Erythroblast (primary cell): ENCODE measurements at regions not wholly inside any gene's neighbourhood (a gene's known extent, or its start where the extent isn't known, plus 50 kb on each side); places are given as distances from the start of the nearest gene placed in this dataset.

Experiments used
- DNase-seq, 2 experiments: peaks; one replicate each; lab custom pipeline; 2025; lab: John Stamatoyannopoulos, UW
- GATA1 ChIP-seq: IDR thresholded peaks from 2 replicates; pipeline ENCODE4 v1.6.1; 2011; ENCODE audit warnings: low read depth, mild to moderate bottlenecking, control low read depth, low read length, moderate library complexity
- POLR2A ChIP-seq: IDR thresholded peaks from 2 replicates; pipeline ENCODE4 v1.6.1; 2011; ENCODE audit warnings: mild to moderate bottlenecking, low read length

GRCh38 chr2:451495-451894 lies 163.6 kb upstream of the ALKAL2 start:
- TF ChIP-seq POLR2A (no peak), GATA1 (no peak)
- no peak for DNase-seq

GRCh38 chr2:449246-450067 lies 161.6 kb upstream of the ALKAL2 start:
- DNase-seq = no peak

GRCh38 chr2:447902-448665 lies 160.2 kb upstream of the ALKAL2 start:
- TF ChIP-seq GATA1 (no peak), POLR2A (no peak)
- no peak for DNase-seq

More at GRCh38 chr2:449246-450067, 161.6 kb upstream of the ALKAL2 start:
- TF ChIP-seq POLR2A = no peak
- TF ChIP-seq GATA1 = no peak

GRCh38 chr2:446963-447530 lies 159.2 kb upstream of the ALKAL2 start:
- TF ChIP-seq POLR2A (no peak), GATA1 (no peak)
- no peak for DNase-seq

GRCh38 chr2:446303-446874 lies 158.5 kb upstream of the ALKAL2 start:
- TF ChIP-seq POLR2A = no peak
- TF ChIP-seq GATA1 = no peak
- no peak for DNase-seq

- no peak for DNase-seq
- TF ChIP-seq POLR2A = no peak
- no peak for TF ChIP-seq GATA1
These were observed 158.0 kb upstream of the ALKAL2 start for GRCh38 chr2:445896-446295.

GRCh38 chr2:444937-445884 lies 157.3 kb upstream of the ALKAL2 start:
- TF ChIP-seq POLR2A (no peak), GATA1 (no peak)
- no peak for DNase-seq

- no peak for DNase-seq
- TF ChIP-seq POLR2A = no peak
- TF ChIP-seq GATA1 = no peak
These were observed 155.8 kb upstream of the ALKAL2 start for GRCh38 chr2:443741-444140.

GRCh38 chr2:443216-443615 lies 155.3 kb upstream of the ALKAL2 start:
- DNase-seq = no peak
- no peak for TF ChIP-seq POLR2A
- TF ChIP-seq GATA1 = no peak

- TF ChIP-seq POLR2A (no peak), GATA1 (no peak)
- DNase-seq = no peak
These were observed 153.5 kb upstream of the ALKAL2 start for GRCh38 chr2:441258-442022.

GRCh38 chr2:440403-440740 lies 152.5 kb upstream of the ALKAL2 start:
- DNase-seq = no peak
- TF ChIP-seq GATA1 (no peak), POLR2A (no peak)
